Caki2 (cell line): ENCODE measurements at regions not wholly inside any gene's neighbourhood (a gene's known extent, or its start where the extent isn't known, plus 50 kb on each side); places are given as distances from the start of the nearest gene placed in this dataset.

Experiments
- DNase-seq: peaks from one replicate; pipeline ENCODE4 v3.0.0-alpha.2; 2015; ENCODE audit warnings: low read depth
- in situ Hi-C: cut with HindIII; loops from 2 replicates; pipeline ENCODE4 v1.10.0; 2016; ENCODE audit warnings: low sequenced_read_pairs, low pct_unique_long_range_greater_than_20kb, mixed read lengths

DNA sequence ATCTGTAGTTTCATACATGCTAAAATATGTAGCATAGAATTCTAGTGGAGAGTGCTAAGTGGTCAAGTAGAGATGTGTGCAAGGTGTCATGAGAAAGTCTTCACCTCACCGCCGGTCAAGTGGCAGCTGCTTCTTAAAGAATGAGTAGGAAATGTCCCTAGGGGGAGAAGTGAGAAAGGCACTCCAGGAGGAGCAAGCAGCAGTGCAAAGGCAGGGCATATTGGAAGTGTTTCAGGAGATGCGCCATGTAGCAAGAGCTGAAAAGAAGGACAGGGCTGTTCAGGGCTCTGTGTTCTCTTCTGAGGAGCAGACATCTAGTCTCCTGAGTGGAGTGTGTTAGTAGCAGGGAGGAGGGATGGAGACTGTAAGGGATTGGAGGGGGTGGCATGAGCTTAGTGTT is 312.4 kb upstream of the SEMA6D start:
- in situ Hi-C loops = no loop called here
- DNase-seq = no peak

DNA sequence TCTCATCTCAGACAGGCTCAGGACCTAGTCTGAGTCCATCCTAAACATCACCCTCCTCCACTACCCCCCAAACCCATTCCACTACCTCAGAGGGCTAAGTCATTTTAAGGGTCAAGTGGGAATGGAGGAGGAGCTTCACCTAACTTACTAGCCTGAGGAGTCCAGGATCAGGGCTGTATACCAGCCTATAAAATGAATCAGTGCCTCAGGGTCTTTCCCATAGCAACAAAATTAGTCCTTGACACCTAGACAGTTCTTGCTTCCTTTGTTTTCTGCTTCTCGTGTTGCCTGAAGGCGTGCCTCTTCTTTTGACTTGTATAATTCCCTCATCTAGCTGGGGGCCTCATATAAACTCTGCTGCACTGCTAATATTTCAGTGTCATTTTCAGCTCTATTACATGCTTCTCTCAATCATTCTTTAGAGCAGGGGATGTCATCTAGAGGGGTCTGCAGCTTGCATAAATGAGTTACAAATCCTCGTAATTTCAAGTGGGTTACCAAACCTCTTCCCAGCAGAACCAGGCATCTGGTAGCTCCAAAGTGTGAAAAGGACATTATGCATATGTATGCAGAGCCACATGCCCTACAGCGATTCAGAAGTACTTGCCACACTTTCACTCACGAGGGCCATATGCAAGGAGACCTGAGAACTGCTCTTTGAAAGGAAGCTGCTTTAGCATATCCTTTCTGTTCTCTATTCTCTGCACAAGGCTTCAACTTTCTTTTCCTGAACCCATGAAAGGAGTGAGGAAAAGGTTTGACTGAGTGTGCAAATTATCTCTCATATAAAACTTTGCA is 311.7 kb upstream of the SEMA6D start:
- in situ Hi-C loops = no loop called here
- no peak for DNase-seq

DNA sequence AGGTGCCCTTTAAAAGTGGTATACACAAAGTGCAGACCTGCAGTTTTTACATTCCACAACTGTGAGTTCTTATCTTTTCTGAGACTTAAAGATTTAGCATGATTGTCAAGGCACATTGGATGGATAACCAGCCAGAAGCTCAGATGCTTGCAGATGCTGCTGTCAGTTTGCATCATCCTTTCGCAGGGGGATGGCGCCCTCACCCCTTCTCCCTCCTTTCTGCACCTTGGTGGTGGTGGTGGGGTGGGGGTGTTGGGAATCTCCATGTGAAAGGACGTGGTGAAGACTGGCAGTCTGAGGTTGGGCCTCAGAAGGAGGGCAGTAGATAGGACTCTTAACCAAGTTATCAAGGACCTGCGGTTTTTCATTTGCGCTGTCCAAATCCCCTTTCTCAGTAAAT is 309.6 kb upstream of the SEMA6D start:
- in situ Hi-C loops = no loop called here
- no peak for DNase-seq

DNA sequence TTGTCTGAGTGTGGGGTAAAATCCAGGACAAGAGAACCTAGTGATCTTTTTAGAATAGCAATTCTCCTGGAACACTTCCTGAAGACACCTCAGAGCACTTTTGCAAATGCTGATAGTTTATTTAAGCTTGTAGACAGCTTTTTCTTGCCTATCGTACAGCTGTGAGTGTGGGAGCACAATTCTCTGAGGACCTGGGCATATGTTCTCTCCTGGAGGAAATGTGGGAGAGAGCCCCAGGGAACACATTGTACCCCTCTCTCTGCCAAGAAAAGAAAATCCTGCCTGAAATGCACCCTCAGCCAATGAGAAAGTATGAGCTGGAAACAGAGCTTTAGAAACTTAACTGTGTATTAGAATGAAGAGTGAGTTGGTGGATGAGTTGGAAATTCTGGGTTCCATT is 308.3 kb upstream of the SEMA6D start:
- in situ Hi-C loops = no loop called here
- DNase-seq = no peak

DNA sequence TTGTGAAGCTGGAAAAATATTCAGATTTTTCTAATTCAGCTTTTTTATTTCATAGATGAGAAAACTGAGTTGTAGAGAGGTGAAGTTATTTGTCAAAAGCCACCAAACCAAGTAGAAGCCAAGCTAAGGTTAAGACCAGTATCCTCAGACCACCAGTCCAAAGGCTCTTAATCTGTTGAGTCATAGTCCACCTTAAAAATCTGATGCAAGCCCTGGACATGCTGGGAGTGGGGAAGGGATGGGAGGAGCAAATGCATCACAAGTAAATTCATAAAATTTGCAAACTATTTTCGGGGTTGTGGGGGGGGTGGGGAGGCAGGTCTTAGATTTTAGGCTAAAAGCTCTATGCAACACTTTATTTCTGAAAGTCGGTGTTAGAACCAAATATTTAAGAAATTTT is 307.7 kb upstream of the SEMA6D start:
- DNase-seq = no peak
- in situ Hi-C loops = no loop called here

DNA sequence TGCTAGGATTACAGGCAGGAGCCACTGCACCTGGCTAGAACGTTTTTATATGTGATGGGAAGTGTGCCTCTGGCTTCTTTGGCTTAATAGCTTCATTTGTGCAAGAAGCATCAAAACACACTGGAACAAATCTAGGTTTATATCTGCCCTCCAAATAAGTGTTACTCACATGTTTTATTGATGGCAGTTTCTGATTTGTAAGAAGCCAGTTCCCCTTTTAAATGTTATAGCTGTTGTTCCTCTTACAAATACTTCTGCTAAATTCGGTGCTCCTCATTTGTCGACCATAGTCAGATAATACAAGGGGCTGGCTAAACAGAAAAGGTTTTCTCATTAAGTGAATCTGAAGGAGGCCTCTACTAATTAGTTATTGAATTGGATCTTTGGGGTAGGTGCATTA is 307.1 kb upstream of the SEMA6D start:
- in situ Hi-C loops = no loop called here
- no peak for DNase-seq

DNA sequence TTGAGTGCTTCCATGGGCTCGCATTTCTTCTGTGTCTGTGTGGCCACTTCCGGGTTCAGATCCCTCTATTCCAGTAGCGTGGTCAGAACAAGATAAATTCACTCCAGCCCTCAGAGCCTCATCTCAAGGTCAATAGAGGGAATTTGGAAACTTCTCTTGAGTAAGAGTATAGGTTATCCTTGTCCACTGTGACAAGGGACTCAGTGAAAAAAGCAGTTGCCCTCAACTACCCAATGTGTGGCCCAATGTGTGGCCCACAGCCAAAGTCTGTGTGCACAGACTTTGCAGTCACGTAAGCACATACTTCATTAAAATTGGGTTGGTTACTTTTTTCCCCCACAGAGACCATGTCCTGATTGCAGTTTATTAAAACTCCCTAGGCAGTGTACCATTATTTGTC is 305.6 kb upstream of the SEMA6D start:
- in situ Hi-C loops = no loop called here
- DNase-seq = no peak

DNA sequence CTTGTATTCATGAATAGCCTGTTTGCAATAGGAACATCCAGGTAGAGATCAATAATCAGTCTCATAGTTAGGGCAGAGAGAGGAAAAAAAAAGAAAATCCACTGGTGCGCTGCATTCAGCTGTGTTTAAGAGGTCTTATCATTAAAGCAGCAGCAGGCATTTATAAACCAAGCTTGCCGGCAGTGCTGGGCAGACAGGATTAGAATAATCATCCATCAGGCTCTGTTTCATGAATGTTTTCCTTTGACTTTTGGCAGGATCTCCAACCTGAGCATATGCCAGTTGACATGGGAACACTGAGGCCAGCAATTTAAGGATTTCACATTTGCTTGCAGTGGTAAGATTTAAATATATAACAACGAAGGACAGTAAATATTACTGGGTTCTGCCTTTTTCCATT is 305.2 kb upstream of the SEMA6D start:
- in situ Hi-C loops = no loop called here
- no peak for DNase-seq

DNA sequence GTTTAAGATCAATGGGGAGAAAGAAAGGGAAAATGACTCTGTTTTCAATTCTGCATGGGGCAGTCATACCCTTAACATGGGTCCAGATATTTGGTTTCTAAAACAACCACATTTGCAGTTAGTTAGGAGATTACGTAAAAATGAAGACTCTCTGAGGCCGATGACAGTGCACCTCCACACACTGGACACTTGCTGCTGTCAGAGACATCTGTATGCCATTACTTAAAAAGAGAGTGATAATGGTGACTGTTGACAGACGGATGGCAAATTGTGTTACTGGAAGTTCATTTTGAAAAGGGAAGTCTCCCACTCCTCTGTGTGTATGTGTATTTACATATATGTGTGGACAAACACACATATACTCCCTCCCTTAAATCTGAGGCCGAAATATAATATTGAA is 304.5 kb upstream of the SEMA6D start:
- in situ Hi-C loops = no loop called here
- no peak for DNase-seq

DNA sequence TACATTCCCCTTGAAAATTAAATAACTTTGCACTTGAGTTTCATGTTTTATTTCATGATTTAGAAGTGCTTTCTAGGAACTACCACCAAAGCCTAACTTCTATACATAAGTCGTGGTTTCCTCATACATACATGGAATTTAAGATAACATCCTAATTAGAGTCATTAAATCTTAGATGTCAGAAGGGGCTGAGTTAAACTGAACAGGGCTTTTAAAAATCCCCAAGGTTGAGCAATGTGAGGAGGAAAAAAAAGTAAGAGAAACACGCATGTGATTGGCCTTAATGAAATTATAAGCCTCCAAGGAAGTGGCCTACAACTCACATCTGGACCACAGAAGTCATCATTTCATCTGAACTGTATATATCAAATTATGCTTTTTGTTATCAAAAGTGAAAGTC is 303.1 kb upstream of the SEMA6D start:
- in situ Hi-C loops = no loop called here

DNA sequence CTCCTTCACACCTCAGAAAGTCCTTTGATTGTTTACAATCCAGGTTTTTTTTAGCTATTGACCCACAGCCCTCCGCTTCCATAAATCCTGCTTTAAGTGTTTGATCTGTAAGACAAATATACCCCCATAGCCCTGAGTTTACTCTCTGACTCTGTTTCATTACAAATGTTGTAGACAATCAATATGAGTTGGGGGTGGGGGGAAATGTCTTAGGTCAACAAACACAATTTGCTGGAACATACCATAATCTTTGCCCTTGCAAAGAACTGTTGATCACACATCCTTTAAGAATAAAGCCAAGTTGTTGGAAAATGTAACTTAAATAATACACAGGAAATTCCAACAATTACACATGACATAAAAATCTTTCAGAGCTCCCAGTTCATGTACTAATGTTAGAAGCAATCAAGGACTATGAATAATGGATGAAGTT is 301.8 kb upstream of the SEMA6D start:
- in situ Hi-C loops = no loop called here
- no peak for DNase-seq

More for the DNA sequence above, 303.1 kb upstream of the SEMA6D start:
- DNase-seq = no peak

DNA sequence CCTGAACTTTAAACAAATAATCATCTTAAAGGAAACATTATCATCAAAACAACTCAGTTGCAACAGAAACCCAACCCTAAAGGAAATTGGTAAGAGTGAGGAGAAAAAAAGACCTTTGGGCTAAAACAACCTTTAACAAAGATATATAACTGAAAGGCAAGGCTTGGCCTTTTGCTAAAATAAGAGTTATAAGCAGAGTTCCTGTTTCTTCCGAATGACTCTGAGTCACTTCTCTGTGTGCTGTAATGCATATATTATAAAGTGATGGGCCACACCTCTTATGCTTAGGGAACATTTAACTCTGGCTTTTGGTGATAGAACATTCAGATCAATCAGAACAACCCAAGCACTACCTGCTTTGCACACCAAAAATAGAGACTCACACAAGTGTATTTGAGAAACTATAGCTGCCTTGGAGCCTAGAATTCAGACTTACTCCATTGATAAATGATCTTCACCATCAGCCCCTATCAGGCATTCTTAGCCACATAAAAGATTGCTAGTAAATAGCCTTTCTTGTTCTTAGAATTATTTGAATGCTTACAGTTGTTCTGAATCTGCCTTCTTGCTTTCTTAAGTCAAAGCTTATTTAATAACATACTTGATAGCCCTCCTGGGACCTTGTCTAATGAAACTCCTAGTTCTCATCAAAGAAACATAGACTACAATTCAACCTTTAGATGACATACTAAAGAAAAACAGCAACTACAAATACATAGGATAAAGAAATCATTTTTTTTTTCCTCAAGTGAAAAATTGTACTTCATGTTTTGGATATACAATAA is 294.2 kb upstream of the SEMA6D start:
- in situ Hi-C loops = no loop called here
- no peak for DNase-seq

DNA sequence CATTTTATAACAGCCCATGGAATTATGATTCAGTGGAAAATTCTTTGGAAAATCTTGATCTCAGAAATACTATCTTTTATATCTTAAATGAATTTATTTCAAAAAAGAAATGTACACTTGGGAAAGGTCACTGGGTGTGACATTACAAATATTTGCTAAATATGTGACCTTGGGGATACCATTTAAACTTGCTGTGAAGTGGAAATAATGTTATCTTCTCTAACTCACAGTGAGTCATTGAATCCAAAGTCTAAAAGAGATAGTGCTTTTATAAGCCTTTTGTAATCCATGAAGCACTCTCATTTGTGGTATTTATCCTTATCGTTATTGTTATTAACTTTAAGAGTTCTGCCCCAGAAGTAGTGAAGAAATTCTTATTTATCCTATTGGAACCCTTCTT is 289.8 kb upstream of the SEMA6D start:
- in situ Hi-C loops = no loop called here
- no peak for DNase-seq

DNA sequence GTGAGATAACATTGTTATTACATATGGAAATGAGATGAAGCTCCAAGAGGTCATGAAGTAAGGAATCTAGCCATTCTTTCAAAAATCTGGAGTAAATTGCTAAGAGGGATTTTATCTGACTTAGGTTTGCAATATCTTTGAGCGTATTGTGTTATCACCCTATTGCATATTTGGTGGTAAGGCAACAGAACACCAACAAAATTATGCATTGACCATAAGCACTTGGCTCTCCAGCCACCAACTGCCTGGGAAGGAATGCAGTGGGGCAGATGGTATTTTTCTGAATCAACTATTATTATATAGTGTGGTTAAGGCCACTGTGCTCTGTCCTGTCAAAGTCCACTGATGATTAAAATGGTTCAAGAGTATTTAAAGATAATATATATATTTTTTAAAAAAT is 287.9 kb upstream of the SEMA6D start:
- no peak for DNase-seq
- in situ Hi-C loops = no loop called here

DNA sequence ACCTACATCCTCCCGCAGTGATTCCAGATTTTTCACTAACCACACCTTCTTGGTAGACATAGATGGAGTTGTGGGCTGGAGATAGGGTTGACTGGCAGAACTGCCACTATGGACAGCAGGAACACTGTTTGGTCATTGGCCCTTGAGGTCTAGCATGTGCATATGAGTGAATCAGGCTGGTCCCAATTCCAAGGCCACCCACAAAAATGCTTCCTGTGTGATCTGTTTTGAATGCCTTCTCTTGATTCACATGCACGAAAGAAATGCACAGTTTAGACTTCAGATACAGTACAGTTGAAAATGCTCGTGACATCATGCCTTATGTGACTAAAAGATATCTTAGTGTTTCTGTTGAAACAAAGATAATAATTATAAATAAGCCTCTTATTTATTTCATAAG is 285.8 kb upstream of the SEMA6D start:
- in situ Hi-C loops = no loop called here
- DNase-seq = no peak

DNA sequence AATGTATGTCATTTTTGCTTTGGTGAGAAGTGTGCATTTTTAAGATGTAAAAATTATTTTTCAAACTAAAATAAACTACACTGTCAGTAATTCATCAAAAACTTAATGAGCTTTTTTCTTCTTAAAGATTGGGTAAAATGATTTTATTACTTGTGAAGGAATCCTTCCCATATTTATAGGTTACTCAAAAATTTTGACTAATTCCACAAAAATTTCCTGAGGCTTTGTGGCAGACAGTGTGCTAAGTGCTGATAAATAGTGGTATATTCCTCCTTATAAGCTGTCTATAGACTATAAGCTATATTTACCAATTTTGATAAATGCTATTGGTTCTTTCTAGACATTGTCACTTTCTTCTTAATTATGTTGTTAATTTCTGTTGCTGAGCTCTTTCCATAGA is 284.5 kb upstream of the SEMA6D start:
- DNase-seq = no peak
- in situ Hi-C loops = no loop called here

DNA sequence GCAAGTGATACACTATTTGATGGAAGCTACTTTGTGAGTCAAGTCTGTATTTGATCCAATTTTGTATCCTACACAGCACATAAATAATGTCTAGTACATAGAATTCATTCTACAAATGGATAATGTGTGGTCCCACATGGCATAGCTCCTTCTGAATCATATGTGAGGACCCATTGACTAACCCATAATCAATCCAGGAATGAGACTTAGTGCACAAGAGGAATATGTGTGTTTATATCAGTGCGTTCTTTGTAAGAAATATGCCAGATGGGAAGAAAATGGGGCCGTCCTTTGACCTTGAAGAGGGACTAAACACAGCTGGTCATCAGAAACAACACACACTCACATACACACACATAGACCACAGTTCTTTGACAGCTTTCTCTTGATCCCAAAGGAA is 282.7 kb upstream of the SEMA6D start:
- in situ Hi-C loops = no loop called here
- no peak for DNase-seq

DNA sequence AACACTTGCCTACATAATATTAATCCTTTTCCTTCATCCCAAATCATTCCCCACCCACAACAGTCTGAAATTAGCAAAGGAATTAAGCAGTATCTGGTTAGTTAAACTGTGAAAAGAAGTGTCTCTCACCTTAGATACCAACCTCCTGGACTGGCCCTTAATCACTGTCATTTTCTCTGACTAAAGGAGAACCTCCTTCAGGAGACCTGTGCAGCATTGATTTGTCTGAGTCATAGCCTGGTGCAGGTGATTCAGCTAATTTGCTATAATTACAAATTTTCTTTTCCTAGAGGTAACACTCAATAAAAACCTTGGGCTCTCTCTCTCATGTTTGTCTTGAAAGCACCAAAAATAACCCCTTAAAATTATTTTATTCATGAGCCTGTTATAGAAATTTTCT is 279.8 kb upstream of the SEMA6D start:
- DNase-seq = no peak
- in situ Hi-C loops = no loop called here

DNA sequence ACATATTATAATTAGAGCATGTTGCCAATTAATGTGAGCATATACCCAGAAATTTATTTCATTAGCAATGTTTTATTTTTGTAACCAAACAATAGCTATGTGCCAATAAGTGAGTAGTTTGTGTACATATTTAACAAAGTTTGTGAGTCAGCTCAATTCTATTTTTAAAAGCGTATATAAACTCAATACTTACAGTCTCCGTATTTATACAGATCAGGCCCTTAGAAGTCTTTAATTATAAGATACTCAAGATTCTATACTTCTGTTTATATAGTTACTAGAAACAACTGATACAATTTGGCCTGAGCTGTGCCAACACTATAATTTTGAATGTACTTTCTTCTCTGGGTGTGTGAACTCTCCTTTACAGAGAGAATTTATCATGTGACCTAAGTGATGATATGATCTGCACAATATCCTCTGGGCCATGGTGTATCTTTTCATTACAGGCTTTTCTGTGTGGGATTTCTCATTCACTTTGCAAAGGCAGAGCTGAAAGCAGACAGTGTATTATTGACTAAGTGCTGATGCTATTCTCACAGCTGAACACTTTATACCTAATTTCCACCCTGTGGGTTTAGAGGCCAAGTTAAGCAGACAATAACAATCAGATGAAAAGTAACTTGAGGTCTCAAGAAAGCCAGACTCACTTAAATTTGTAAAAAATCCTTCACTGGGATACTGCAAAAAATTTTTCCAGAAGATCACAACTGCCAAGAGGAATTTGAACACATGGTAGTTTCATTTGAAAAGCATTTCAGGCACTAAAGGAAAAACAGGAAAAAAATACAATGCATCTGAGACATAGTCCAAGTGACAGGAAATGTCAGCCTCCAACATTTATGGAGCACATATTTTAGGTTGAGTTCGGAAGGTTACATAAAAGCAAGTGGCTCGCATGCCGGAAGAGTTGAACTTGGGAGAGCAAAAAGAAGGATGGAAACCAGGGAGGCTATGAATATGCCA is 277.9 kb upstream of the SEMA6D start:
- in situ Hi-C loops = no loop called here
- DNase-seq = no peak
